HG03159 (cell line): ENCODE measurements at regions not wholly inside any gene's neighbourhood (a gene's known extent, or its start where the extent isn't known, plus 50 kb on each side); places are given as distances from the start of the nearest gene placed in this dataset.
"Not testable (repeated sequence)": the region's sequence is repeated elsewhere in the genome, so short reads cannot be mapped to it uniquely, and the experiment has no call there.

Experiments
- ATAC-seq: cut with Tn5 transposase; IDR thresholded peaks from one replicate; pipeline ENCODE4 v1.9.1; 2021; ENCODE audit warnings: mild to moderate bottlenecking, moderate library complexity; ENCODE audit not compliant: unreplicated experiment

- no peak for ATAC-seq
These were observed 105.4 kb upstream of the TLK1 start for GRCh38 chr2:171266102-171266501.

GRCh38 chr2:171261529-171261928 is 100.8 kb upstream of the TLK1 start:
- ATAC-seq: not testable (repeated sequence)

- no peak for ATAC-seq
These were observed 100.1 kb upstream of the TLK1 start for GRCh38 chr2:171260471-171261424.

GRCh38 chr2:171254666-171255065 is 94.0 kb upstream of the TLK1 start:
- ATAC-seq: no peak

GRCh38 chr2:171253900-171254650 is 93.4 kb upstream of the TLK1 start:
- no peak for ATAC-seq

- ATAC-seq: no peak
These were observed 92.6 kb upstream of the TLK1 start for GRCh38 chr2:171253279-171253678.

GRCh38 chr2:171249689-171250088 is 89.0 kb upstream of the TLK1 start:
- no peak for ATAC-seq

GRCh38 chr2:171247741-171248662 is 87.3 kb upstream of the TLK1 start:
- peak; percentile 68 for ATAC-seq

GRCh38 chr2:171244970-171245782 is 84.5 kb upstream of the TLK1 start:
- no peak for ATAC-seq

GRCh38 chr2:171244466-171244969 is 83.8 kb upstream of the TLK1 start:
- no peak for ATAC-seq

- no peak for ATAC-seq
These were observed 81.1 kb upstream of the TLK1 start for GRCh38 chr2:171241771-171242170.

GRCh38 chr2:171238946-171239345 is 78.3 kb upstream of the TLK1 start:
- ATAC-seq: no peak

- no peak for ATAC-seq
These were observed 77.2 kb upstream of the TLK1 start for GRCh38 chr2:171237751-171238505.

- ATAC-seq: no peak
These were observed 74.7 kb upstream of the TLK1 start for GRCh38 chr2:171235262-171235881.

GRCh38 chr2:171230176-171230575 is 69.5 kb upstream of the TLK1 start:
- no peak for ATAC-seq

- no peak for ATAC-seq
These were observed 68.1 kb upstream of the TLK1 start for GRCh38 chr2:171228826-171229225.

GRCh38 chr2:171227066-171227782 is 66.5 kb upstream of the TLK1 start:
- ATAC-seq: no peak

GRCh38 chr2:171226461-171226860 is 65.8 kb upstream of the TLK1 start:
- ATAC-seq: no peak
